Esophagus muscularis mucosa (tissue), 3 donors: ENCODE measurements at regions not wholly inside any gene's neighbourhood (a gene's known extent, or its start where the extent isn't known, plus 50 kb on each side); places are given as distances from the start of the nearest gene placed in this dataset.

Experiments
- CTCF ChIP-seq, 3 experiments: fragments of 200-600 bp in 2 of 3; fragments of 450-650 bp in 1 of 3; sonication (generic) in 2 of 3; IDR thresholded peaks; one replicate each; pipeline ENCODE4 v1.5.1; 2017 to 2019; ENCODE audit warnings: antibody characterized with exemption in 3 of 3, mild to moderate bottlenecking in 2 of 3, moderate library complexity in 1 of 3
- POLR2A ChIP-seq: fragments of 450-650 bp; IDR thresholded peaks from one replicate; pipeline ENCODE4 v1.6.1; 2017; ENCODE audit warnings: antibody characterized with exemption, moderate library complexity, mild to moderate bottlenecking, low read depth
- POLR2AphosphoS5 ChIP-seq, 2 donors: sonication (generic); formaldehyde crosslinking; IDR thresholded peaks; one replicate each; pipeline ENCODE4 v1.6.1; 2017; ENCODE audit warnings: antibody characterized with exemption in 2 of 2

GRCh38 chr1:238108417-238108816 is 217.7 kb upstream of the ZP4 start:
- no peak for TF ChIP-seq POLR2A
- TF ChIP-seq CTCF (IDR thresholded peaks at IDR 0.05): no peak
- no peak for TF ChIP-seq POLR2AphosphoS5 (IDR thresholded peaks at IDR 0.05)
